NCI-H510A (cell line): ENCODE measurements at regions not wholly inside any gene's neighbourhood (a gene's known extent, or its start where the extent isn't known, plus 50 kb on each side); places are given as distances from the start of the nearest gene placed in this dataset.
"Not testable (repeated sequence)": the region's sequence is repeated elsewhere in the genome, so short reads cannot be mapped to it uniquely, and the experiment has no call there.

Experiments used
- DNase-seq: peaks from one replicate; lab custom pipeline; 2025; lab: John Stamatoyannopoulos, UW

- no peak for DNase-seq
Measured at GRCh38 chr14:105600939-105601359, 74.6 kb downstream of the TMEM121 start.

- no peak for DNase-seq
Measured at GRCh38 chr14:105601360-105602242, 75.2 kb downstream of the TMEM121 start.

GRCh38 chr14:105602243-105602750, 75.9 kb downstream of the TMEM121 start:
- no peak for DNase-seq

GRCh38 chr14:105602799-105603793, 76.7 kb downstream of the TMEM121 start:
- no peak for DNase-seq

- DNase-seq, result not testable (repeated sequence)
Measured at GRCh38 chr14:105604531-105605463, 78.4 kb downstream of the TMEM121 start.

GRCh38 chr14:105605464-105606304, 79.3 kb downstream of the TMEM121 start:
- DNase-seq, result no peak

GRCh38 chr14:105606305-105606975, 80.1 kb downstream of the TMEM121 start:
- DNase-seq, result not testable (repeated sequence)

GRCh38 chr14:105607025-105607424, 80.6 kb downstream of the TMEM121 start:
- not testable (repeated sequence) for DNase-seq

GRCh38 chr14:105614987-105615386, 88.6 kb downstream of the TMEM121 start:
- DNase-seq, result not testable (repeated sequence)

GRCh38 chr14:105615986-105616801, 89.8 kb downstream of the TMEM121 start:
- DNase-seq, result not testable (repeated sequence)

- DNase-seq, result no peak
Measured at GRCh38 chr14:105616802-105617192, 90.4 kb downstream of the TMEM121 start.

- DNase-seq, result no peak
Measured at GRCh38 chr14:105617201-105617777, 90.9 kb downstream of the TMEM121 start.

- not testable (repeated sequence) for DNase-seq
Measured at GRCh38 chr14:105617805-105618204, 91.4 kb downstream of the TMEM121 start.

GRCh38 chr14:105619324-105619723, 92.9 kb downstream of the TMEM121 start:
- not testable (repeated sequence) for DNase-seq

- DNase-seq, result not testable (repeated sequence)
Measured at GRCh38 chr14:105620178-105620864, 93.9 kb downstream of the TMEM121 start.

- DNase-seq, result not testable (repeated sequence)
Measured at GRCh38 chr14:105620865-105621471, 94.6 kb downstream of the TMEM121 start.
